HG02973 (cell line): ENCODE measurements at regions not wholly inside any gene's neighbourhood (a gene's known extent, or its start where the extent isn't known, plus 50 kb on each side); places are given as distances from the start of the nearest gene placed in this dataset.
"Not testable (repeated sequence)": the region's sequence is repeated elsewhere in the genome, so short reads cannot be mapped to it uniquely, and the experiment has no call there.

Experiments used
- ATAC-seq: cut with Tn5 transposase; IDR thresholded peaks from one replicate; pipeline ENCODE4 v1.9.1; 2021; ENCODE audit warnings: moderate library complexity; ENCODE audit not compliant: unreplicated experiment

- not testable (repeated sequence) for ATAC-seq
Observed at GRCh38 chr16:5165429-5165828, 67.8 kb upstream of the EEF2KMT start.

GRCh38 chr16:5162801-5163200 is 65.2 kb upstream of the EEF2KMT start:
- ATAC-seq: not testable (repeated sequence)

GRCh38 chr16:5161888-5162287 is 64.3 kb upstream of the EEF2KMT start:
- ATAC-seq: not testable (repeated sequence)

GRCh38 chr16:5160010-5160409 is 62.4 kb upstream of the EEF2KMT start:
- not testable (repeated sequence) for ATAC-seq

- ATAC-seq: not testable (repeated sequence)
Observed at GRCh38 chr16:5159537-5159936, 61.9 kb upstream of the EEF2KMT start.

GRCh38 chr16:5158494-5158893 is 60.9 kb upstream of the EEF2KMT start:
- ATAC-seq: no peak

GRCh38 chr16:5156486-5156885 is 58.9 kb upstream of the EEF2KMT start:
- ATAC-seq: not testable (repeated sequence)

- ATAC-seq: not testable (repeated sequence)
Observed at GRCh38 chr16:5154006-5154405, 56.4 kb upstream of the EEF2KMT start.

GRCh38 chr16:5151409-5151808 is 53.8 kb upstream of the EEF2KMT start:
- not testable (repeated sequence) for ATAC-seq
